Eye (tissue), 1 donor: ENCODE measurements at regions not wholly inside any gene's neighbourhood (a gene's known extent, or its start where the extent isn't known, plus 50 kb on each side); places are given as distances from the start of the nearest gene placed in this dataset.

Experiments
- DNase-seq: peaks from one replicate; pipeline ENCODE4 v3.0.0-alpha.2; 2015

GRCh38 chr13:73698859-73699258 lies 435.3 kb downstream of the KLF12 start:
- no peak for DNase-seq

DNA sequence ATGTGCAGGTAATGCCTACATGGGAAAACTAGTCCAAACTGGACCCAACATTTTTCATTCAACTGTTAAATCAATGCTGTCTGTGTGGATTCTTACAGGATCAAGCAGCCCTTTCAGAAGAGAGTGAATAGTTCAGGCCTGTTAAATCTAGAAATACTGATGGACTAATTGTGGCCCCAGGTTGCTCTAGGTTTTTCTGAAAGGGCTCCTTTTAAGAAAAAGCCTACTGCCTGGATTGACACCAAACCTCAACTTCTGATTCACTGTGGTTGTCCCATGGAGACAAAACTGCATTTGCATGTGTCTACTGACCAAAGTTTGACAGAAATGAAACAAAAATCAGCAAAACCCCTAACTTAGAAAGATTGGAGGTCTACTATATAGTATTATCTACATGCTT lies 437.0 kb downstream of the KLF12 start:
- DNase-seq: no peak

GRCh38 chr13:73696713-73697112 lies 437.5 kb downstream of the KLF12 start:
- no peak for DNase-seq

DNA sequence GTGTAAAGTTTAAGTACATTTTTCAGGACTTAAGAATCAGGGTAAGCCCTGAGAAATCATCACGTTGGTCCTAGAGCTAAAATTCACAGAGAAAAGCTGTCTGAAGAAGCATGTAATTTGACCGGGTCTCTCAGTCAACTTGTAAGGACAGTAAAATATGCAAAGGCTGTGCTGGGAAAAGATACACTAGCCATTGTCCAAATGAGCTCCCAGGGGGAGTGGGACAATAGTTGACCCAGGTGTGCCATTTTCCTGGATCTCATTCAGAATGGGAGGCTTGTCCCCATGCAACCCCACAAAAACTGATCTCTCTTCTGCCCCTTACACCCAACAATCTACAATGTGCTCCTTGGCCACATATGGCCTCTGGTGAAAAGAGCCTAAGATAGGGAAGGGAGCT lies 437.9 kb downstream of the KLF12 start:
- DNase-seq: no peak

DNA sequence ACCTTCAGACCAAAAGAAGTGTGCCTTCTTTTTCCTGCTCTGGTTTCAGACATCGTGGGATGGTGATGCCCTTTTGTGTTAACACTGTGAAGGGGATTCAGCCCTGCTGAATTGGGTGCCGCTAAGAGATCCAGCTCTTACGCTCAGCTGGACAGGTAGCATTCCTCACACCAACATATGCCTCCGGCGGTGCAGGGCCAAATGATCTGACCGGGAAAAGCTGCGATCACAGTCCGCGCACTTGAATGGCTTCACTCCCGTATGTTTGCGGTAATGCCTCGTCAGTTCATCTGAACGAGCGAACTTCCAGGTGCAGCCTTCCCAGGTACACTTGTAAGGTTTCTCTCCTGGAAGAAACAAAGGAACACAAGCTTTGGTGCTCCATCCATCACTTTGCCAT lies 438.9 kb downstream of the KLF12 start:
- no peak for DNase-seq

DNA sequence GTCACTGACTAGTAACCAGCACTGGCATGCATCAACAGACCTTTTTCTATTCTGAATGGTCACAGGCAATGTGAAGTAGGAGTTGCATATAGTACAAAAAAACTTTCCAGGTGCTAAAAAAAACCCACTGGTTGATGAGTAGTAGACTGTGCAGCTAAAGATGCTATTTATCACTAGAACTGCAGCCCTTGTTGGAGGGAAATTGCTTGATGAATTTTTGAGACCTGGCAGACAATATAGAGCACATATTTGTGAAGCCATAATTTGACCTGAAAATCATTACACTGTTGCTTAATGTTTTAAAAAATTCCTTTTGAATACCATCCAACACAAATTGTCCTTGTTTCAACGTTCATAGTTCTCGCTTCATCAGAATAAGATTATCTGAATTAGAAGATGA lies 441.0 kb downstream of the KLF12 start:
- no peak for DNase-seq

DNA sequence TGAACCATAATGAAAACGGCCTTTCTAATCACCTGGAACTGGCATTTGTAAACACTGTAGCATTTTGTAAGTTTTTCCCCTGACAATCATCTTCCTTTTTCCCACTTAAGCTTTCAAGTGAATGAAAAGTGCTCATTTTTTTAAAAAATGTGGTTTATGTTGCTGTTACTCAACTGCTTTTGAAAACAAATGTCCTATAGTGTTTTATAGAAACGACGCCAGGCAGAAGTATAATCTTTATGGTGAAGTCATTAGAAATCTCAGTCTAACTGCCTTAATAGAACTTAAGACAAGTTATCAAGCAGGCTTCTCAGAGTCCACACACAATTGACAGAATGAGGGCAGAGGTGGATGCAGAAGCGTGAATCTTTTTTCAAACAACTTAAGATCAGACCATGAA lies 442.3 kb downstream of the KLF12 start:
- DNase-seq: no peak

DNA sequence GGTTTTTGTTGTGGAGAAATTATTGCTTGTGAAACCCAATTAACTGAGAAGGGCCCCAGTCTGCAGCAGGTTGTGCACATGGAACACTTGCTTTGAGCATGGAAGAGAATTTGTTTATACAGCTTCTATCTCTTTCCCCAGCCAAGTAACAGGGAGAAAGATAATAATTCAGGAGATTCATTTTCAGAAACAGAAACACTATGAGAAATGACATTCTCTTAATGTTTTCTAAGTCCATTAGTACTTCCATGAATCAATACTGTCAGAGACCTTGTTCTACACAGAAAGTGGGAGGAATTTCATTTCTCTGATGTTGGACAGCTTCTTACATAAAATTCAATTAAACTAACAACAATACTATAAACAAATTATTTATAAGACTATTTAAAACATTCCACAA lies 446.3 kb downstream of the KLF12 start:
- no peak for DNase-seq

- no peak for DNase-seq
These were observed 447.1 kb downstream of the KLF12 start for GRCh38 chr13:73687087-73687486.

DNA sequence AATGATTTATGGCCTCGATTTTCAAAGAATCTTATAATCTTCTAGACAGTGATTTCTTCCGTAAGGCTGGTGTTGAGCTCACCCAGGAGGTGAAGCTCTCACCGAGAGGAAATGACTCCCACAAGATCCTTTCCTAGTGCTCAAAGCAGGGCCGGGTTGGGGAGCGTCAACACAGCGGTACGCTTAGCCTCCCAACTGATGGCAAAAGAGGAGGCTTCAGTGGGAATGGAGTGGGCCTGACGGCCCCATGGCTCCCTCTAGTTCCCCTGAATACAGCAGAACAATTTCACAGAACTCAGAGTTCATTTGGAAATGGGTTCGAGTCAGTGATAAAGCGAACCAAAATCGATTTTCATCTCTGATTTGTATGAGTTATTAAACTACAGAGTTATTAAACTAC lies 449.5 kb downstream of the KLF12 start:
- DNase-seq: no peak

GRCh38 chr13:73684286-73684685 lies 449.9 kb downstream of the KLF12 start:
- DNase-seq: no peak

DNA sequence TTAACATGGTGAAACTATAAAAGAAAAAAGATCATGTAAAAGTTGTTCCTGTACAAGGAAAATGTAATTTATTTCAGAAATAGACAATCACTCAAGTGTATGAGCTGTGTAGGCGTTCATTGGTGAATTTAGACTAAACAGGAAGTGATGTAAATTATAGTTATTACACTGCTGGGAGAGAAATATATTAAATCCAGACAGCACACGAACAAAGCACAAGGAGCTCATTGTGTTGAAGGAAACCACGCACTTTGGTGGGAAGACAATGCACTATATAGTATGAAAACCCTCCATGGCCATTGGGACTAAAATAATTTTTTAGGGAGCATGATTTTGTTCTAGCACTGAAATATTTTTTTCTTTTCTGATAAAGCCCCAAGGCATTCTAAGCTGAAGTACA lies 450.5 kb downstream of the KLF12 start:
- DNase-seq: no peak

GRCh38 chr13:73681779-73682178 lies 452.4 kb downstream of the KLF12 start:
- DNase-seq: no peak

DNA sequence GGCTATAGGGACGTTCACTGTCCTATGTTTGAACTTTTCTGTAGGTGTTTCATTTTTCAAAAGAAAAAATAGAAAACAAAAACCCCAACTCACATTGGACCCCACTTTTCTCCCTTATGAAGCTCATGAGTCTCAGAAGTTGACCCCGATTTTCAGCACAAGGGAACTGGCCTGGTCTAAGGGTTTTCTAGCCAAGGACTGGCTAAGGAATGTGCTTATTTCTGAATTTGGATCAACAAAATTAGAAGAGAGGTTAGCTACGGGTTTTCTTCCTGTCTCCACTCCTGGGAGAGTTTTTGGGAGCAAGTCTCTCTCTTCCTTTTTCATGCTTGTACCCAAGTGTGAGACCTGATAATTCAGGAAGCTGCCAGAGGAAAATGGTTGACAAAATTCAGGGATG lies 453.2 kb downstream of the KLF12 start:
- no peak for DNase-seq

DNA sequence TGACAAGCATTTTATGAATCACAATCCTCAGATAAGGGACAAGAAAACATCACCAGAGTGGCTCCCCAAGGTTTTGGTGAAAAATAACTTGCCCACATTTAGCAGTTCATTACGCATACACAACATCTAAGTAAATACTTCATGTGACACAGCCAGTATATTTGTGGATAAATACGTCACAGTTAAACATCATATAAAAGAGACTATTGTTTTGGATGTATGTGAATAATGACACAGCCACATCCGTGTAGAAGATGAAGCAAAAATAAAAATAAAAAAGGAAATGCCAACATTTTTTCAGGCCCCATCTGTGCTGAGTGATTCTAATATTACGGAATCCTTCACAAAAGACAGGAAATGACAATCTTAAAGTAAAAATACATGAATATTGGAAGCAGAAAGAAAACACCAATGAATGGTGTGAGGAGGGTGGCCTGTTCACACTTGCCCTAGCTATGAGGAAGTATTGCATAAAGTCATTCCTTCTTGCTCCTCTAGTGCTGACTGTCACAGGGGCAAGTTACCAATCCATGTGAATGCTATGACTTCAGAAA lies 457.1 kb downstream of the KLF12 start:
- no peak for DNase-seq

GRCh38 chr13:73676550-73677047 lies 457.6 kb downstream of the KLF12 start:
- DNase-seq: no peak

DNA sequence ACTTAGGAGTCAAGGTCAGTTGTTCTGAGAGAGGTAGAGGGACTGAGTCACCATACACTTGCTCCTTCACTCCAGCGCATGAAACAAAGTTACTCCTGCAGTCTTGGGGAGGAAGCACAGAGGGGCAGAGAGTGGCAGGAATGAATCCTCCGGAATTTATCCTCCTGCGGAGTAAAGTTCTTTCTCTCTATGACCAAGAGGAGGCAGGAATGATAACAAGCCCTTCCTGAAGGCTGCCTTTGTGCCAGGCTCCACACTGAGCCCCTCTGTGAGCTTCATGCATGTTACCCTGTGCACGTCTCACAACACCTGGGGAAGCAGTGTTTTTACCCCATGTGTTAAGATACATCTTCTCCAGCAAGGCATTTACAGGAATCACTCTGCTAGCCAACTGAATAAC lies 458.4 kb downstream of the KLF12 start:
- no peak for DNase-seq

- no peak for DNase-seq
These were observed 459.6 kb downstream of the KLF12 start for GRCh38 chr13:73674570-73674969.

GRCh38 chr13:73673931-73674330 lies 460.3 kb downstream of the KLF12 start:
- no peak for DNase-seq

GRCh38 chr13:73672492-73672891 lies 461.7 kb downstream of the KLF12 start:
- DNase-seq: no peak

- no peak for DNase-seq
These were observed 462.5 kb downstream of the KLF12 start for GRCh38 chr13:73671732-73672131.

GRCh38 chr13:73671011-73671410 lies 463.2 kb downstream of the KLF12 start:
- DNase-seq: no peak

GRCh38 chr13:73667756-73668155 lies 466.4 kb downstream of the KLF12 start:
- DNase-seq: no peak

- DNase-seq: no peak
These were observed 468.9 kb downstream of the KLF12 start for GRCh38 chr13:73665261-73665660.

GRCh38 chr13:73664851-73665250 lies 469.4 kb downstream of the KLF12 start:
- no peak for DNase-seq

DNA sequence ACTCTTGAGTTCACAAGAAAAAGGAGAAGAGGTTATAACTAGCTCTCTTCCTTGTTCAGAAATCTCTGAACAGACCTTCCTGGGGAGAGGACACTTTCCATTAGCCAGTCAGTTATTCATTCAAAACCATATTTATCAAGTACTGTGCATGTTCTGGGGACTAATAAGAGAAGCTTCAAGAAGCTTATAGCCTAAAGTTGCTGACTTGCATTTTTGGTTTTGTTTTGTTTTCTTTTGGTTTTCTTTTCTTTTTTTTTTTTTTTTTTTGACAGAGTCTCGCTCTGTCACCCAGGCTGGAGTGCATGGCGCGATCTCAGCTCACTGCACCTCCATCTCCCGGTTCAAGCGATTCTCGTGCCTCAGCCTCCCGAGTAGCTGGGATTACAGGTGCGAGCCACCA lies 471.4 kb downstream of the KLF12 start:
- no peak for DNase-seq
